RWPE2 (cell line): ENCODE measurements at regions not wholly inside any gene's neighbourhood (a gene's known extent, or its start where the extent isn't known, plus 50 kb on each side); places are given as distances from the start of the nearest gene placed in this dataset.
A peak's percentile ranks its signal among the peaks of the same experiment; 100 is the strongest.

Source experiments
- ATAC-seq: fragments of 200-7000 bp; cut with Tn5 transposase; 3 replicates; pipeline ENCODE4 v1.9.1; 2021; ENCODE audit warnings: low read depth
- DNase-seq: peaks from one replicate; pipeline ENCODE4 v3.0.0-alpha.2; 2020; ENCODE audit warnings: low spot score
- H3K27ac ChIP-seq: fragments of 450-650 bp; 2 replicates; pipeline ENCODE4 v1.5.1; 2017; ENCODE audit warnings: mild to moderate bottlenecking; ENCODE audit not compliant: poor library complexity, severe bottlenecking
- H3K27me3 ChIP-seq: fragments of 250-450 bp; sonication (Bioruptor Pico); 2 replicates; pipeline ENCODE4 v1.5.1; 2021; ENCODE audit warnings: mild to moderate bottlenecking, moderate library complexity; ENCODE audit not compliant: insufficient read depth, poor library complexity, severe bottlenecking
- H3K36me3 ChIP-seq: fragments of 250-450 bp; sonication (Bioruptor Pico); 2 replicates; pipeline ENCODE4 v1.5.1; 2020; ENCODE audit warnings: low read depth, mild to moderate bottlenecking, moderate library complexity
- H3K4me1 ChIP-seq: fragments of 250-450 bp; sonication (Bioruptor Pico); 2 replicates; pipeline ENCODE4 v1.5.1; 2021; ENCODE audit warnings: mild to moderate bottlenecking, moderate library complexity; ENCODE audit not compliant: insufficient read depth, poor library complexity, severe bottlenecking
- H3K4me3 ChIP-seq: fragments of 250-450 bp; sonication (Bioruptor Pico); 2 replicates; pipeline ENCODE4 v1.5.1; 2021; ENCODE audit warnings: mild to moderate bottlenecking, moderate library complexity; ENCODE audit not compliant: severe bottlenecking
- H3K9me3 ChIP-seq: fragments of 250-450 bp; sonication (Bioruptor Pico); 2 replicates; pipeline ENCODE4 v1.5.1; 2021; ENCODE audit warnings: mild to moderate bottlenecking, moderate library complexity; ENCODE audit not compliant: severe bottlenecking
- CTCF ChIP-seq: fragments of 450-650 bp; IDR thresholded peaks from one replicate; pipeline ENCODE4 v1.5.1; 2017; ENCODE audit warnings: mild to moderate bottlenecking, moderate library complexity; ENCODE audit not compliant: poor library complexity, severe bottlenecking

GRCh38 chr13:79663435-79663834, 182.5 kb downstream of the NDFIP2 start:
- TF ChIP-seq CTCF = no peak
- Histone ChIP-seq H3K9me3 (no peaks in the 10 kb centered on the region), H3K27ac (no peak overlapping the region), H3K36me3 (no peaks in the 10 kb centered on the region), H3K4me3 (no peak overlapping the region), H3K4me1 (no peaks in the 10 kb centered on the region), H3K27me3 (no peaks in the 10 kb centered on the region)
- DNase-seq (no peak), ATAC-seq (no peak)

- no peak for ATAC-seq
- no peak for DNase-seq
- Histone ChIP-seq H3K4me1 (no peaks in the 10 kb centered on the region), H3K27me3 (no peaks in the 10 kb centered on the region), H3K9me3 (no peaks in the 10 kb centered on the region), H3K4me3 (no peak overlapping the region), H3K27ac (no peak overlapping the region), H3K36me3 (no peaks in the 10 kb centered on the region)
- peak; percentile 13 for TF ChIP-seq CTCF
These were observed 181.9 kb downstream of the NDFIP2 start for GRCh38 chr13:79662882-79663281.

GRCh38 chr13:79660361-79660760, 179.4 kb downstream of the NDFIP2 start:
- ATAC-seq = no peak
- H3K4me3 ChIP-seq = no peak overlapping the region

GRCh38 chr13:79659121-79659521, 178.2 kb downstream of the NDFIP2 start:
- DNase-seq = no peak
- peak; percentile 73 for ATAC-seq
- no peaks in the 10 kb centered on the region for H3K36me3 ChIP-seq
- no peaks in the 10 kb centered on the region for H3K9me3 ChIP-seq
- peak overlapping the region; percentile 14 for H3K27ac ChIP-seq
- no peak overlapping the region for H3K4me3 ChIP-seq
- no peaks in the 10 kb centered on the region for H3K27me3 ChIP-seq
- no peak for TF ChIP-seq CTCF
- no peaks in the 10 kb centered on the region for H3K4me1 ChIP-seq

More at GRCh38 chr13:79660361-79660760, 179.4 kb downstream of the NDFIP2 start:
- TF ChIP-seq CTCF = no peak
- Histone ChIP-seq H3K36me3 (no peaks in the 10 kb centered on the region), H3K9me3 (no peaks in the 10 kb centered on the region), H3K27ac (no peak overlapping the region), H3K27me3 (no peaks in the 10 kb centered on the region), H3K4me1 (no peaks in the 10 kb centered on the region)
- DNase-seq = no peak

GRCh38 chr13:79658333-79658975, 177.5 kb downstream of the NDFIP2 start:
- no peak for TF ChIP-seq CTCF
- H3K9me3 ChIP-seq = no peaks in the 10 kb centered on the region
- no peaks in the 10 kb centered on the region for H3K36me3 ChIP-seq
- H3K27ac ChIP-seq = peak overlapping the region; percentile 14
- DNase-seq = no peak
- no peaks in the 10 kb centered on the region for H3K4me1 ChIP-seq
- ATAC-seq = no peak
- no peaks in the 10 kb centered on the region for H3K27me3 ChIP-seq
- H3K4me3 ChIP-seq = no peak overlapping the region
